HG03342 (cell line): ENCODE measurements at regions not wholly inside any gene's neighbourhood (a gene's known extent, or its start where the extent isn't known, plus 50 kb on each side); places are given as distances from the start of the nearest gene placed in this dataset.

Experiments used
- ATAC-seq: cut with Tn5 transposase; IDR thresholded peaks from one replicate; pipeline ENCODE4 v1.9.1; 2021; ENCODE audit warnings: mild to moderate bottlenecking, moderate library complexity; ENCODE audit not compliant: unreplicated experiment

GRCh38 chr15:46764851-46765250, 952.5 kb upstream of the SEMA6D start:
- no peak for ATAC-seq

- no peak for ATAC-seq
Measured at GRCh38 chr15:46766021-46766420, 951.3 kb upstream of the SEMA6D start.

GRCh38 chr15:46768287-46768686, 949.0 kb upstream of the SEMA6D start:
- ATAC-seq, result no peak

GRCh38 chr15:46773016-46773415, 944.3 kb upstream of the SEMA6D start:
- no peak for ATAC-seq

GRCh38 chr15:46778876-46779275, 938.4 kb upstream of the SEMA6D start:
- ATAC-seq, result no peak

- ATAC-seq, result no peak
Measured at GRCh38 chr15:46786590-46787285, 930.6 kb upstream of the SEMA6D start.

GRCh38 chr15:46795685-46796084, 921.6 kb upstream of the SEMA6D start:
- no peak for ATAC-seq

- ATAC-seq, result no peak
Measured at GRCh38 chr15:46808834-46809233, 908.5 kb upstream of the SEMA6D start.

GRCh38 chr15:46815240-46815639, 902.1 kb upstream of the SEMA6D start:
- ATAC-seq, result no peak

GRCh38 chr15:46815765-46816164, 901.5 kb upstream of the SEMA6D start:
- ATAC-seq, result no peak

- ATAC-seq, result no peak
Measured at GRCh38 chr15:46848704-46849103, 868.6 kb upstream of the SEMA6D start.

GRCh38 chr15:46853600-46853999, 863.7 kb upstream of the SEMA6D start:
- ATAC-seq, result no peak

- ATAC-seq, result no peak
Measured at GRCh38 chr15:46854564-46854963, 862.7 kb upstream of the SEMA6D start.

- ATAC-seq, result no peak
Measured at GRCh38 chr15:46855388-46855787, 861.9 kb upstream of the SEMA6D start.

GRCh38 chr15:46856839-46857502, 860.3 kb upstream of the SEMA6D start:
- ATAC-seq, result no peak

- no peak for ATAC-seq
Measured at GRCh38 chr15:46858150-46858549, 859.2 kb upstream of the SEMA6D start.

- no peak for ATAC-seq
Measured at GRCh38 chr15:46861796-46862195, 855.5 kb upstream of the SEMA6D start.

- no peak for ATAC-seq
Measured at GRCh38 chr15:46865155-46865554, 852.1 kb upstream of the SEMA6D start.

- ATAC-seq, result no peak
Measured at GRCh38 chr15:46872286-46872980, 844.9 kb upstream of the SEMA6D start.

GRCh38 chr15:46872981-46873330, 844.3 kb upstream of the SEMA6D start:
- no peak for ATAC-seq

GRCh38 chr15:46879032-46879770, 838.1 kb upstream of the SEMA6D start:
- ATAC-seq, result no peak
